GM12873 (cell line): ENCODE measurements at regions not wholly inside any gene's neighbourhood (a gene's known extent, or its start where the extent isn't known, plus 50 kb on each side); places are given as distances from the start of the nearest gene placed in this dataset.

Experiments
- CTCF ChIP-seq: IDR thresholded peaks from 2 replicates; pipeline ENCODE4 v1.5.1; 2012; ENCODE audit warnings: low read depth, mild to moderate bottlenecking, moderate library complexity, low read length, control low read depth; ENCODE audit not compliant: insufficient read depth; ENCODE audit errors: missing control alignments

GRCh38 chr2:144244938-144245337 is 275.0 kb downstream of the ZEB2 start:
- TF ChIP-seq CTCF = no peak

- TF ChIP-seq CTCF = no peak
These were observed 277.6 kb downstream of the ZEB2 start for GRCh38 chr2:144242311-144242710.

- no peak for TF ChIP-seq CTCF
These were observed 278.1 kb downstream of the ZEB2 start for GRCh38 chr2:144241801-144242200.

GRCh38 chr2:144240656-144241339 is 279.1 kb downstream of the ZEB2 start:
- no peak for TF ChIP-seq CTCF

GRCh38 chr2:144239726-144240125 is 280.2 kb downstream of the ZEB2 start:
- no peak for TF ChIP-seq CTCF

GRCh38 chr2:144239306-144239705 is 280.6 kb downstream of the ZEB2 start:
- TF ChIP-seq CTCF = no peak

GRCh38 chr2:144237830-144238627 is 281.9 kb downstream of the ZEB2 start:
- no peak for TF ChIP-seq CTCF
